Smooth muscle cell (in vitro differentiated cells): ENCODE measurements at regions not wholly inside any gene's neighbourhood (a gene's known extent, or its start where the extent isn't known, plus 50 kb on each side); places are given as distances from the start of the nearest gene placed in this dataset.
"Not testable (repeated sequence)": the region's sequence is repeated elsewhere in the genome, so short reads cannot be mapped to it uniquely, and the experiment has no call there.

Source experiments
- DNase-seq: peaks from one replicate; lab custom pipeline; 2025; ENCODE audit not compliant: unreplicated experiment; lab: John Stamatoyannopoulos, UW
- H2AFZ ChIP-seq: fragments of 200-600 bp; sonication (generic); 2 replicates; pipeline ENCODE4 v1.6.0; 2016; ENCODE audit warnings: antibody characterized with exemption, low read depth, mild to moderate bottlenecking
- H3F3A ChIP-seq: fragments of 200-600 bp; sonication (generic); 2 replicates; pipeline ENCODE4 v1.6.0; 2017; ENCODE audit warnings: antibody characterized with exemption, low read depth
- H3K27ac ChIP-seq: fragments of 200-600 bp; sonication (generic); 2 replicates; pipeline ENCODE4 v1.5.1; 2016; ENCODE audit warnings: low read depth, mild to moderate bottlenecking
- H3K27me3 ChIP-seq: fragments of 200-600 bp; sonication (generic); 2 replicates; pipeline ENCODE4 v1.6.1; 2016; ENCODE audit warnings: low read depth, mild to moderate bottlenecking
- H3K36me3 ChIP-seq: fragments of 200-600 bp; sonication (generic); 2 replicates; pipeline ENCODE4 v1.5.1; 2016; ENCODE audit warnings: low read depth
- H3K4me1 ChIP-seq: fragments of 200-600 bp; sonication (generic); 2 replicates; pipeline ENCODE4 v1.5.1; 2016; ENCODE audit warnings: low read depth
- H3K4me2 ChIP-seq: fragments of 200-600 bp; sonication (generic); 2 replicates; pipeline ENCODE4 v1.6.0; 2016; ENCODE audit warnings: mild to moderate bottlenecking
- H3K4me3 ChIP-seq: fragments of 200-600 bp; sonication (generic); 2 replicates; pipeline ENCODE4 v1.5.1; 2016; ENCODE audit warnings: mild to moderate bottlenecking
- H3K79me2 ChIP-seq: fragments of 200-600 bp; sonication (generic); 2 replicates; pipeline ENCODE4 v1.6.0; 2016; ENCODE audit warnings: low read depth, mild to moderate bottlenecking
- H3K9ac ChIP-seq: fragments of 200-600 bp; sonication (generic); 2 replicates; pipeline ENCODE4 v1.6.0; 2016; ENCODE audit warnings: low read depth
- H3K9me3 ChIP-seq: fragments of 200-600 bp; sonication (generic); replicated peaks from 2 replicates; pipeline ENCODE4 v1.5.1; 2016; ENCODE audit warnings: low read depth
- H4K20me1 ChIP-seq: fragments of 200-600 bp; sonication (generic); 2 replicates; pipeline ENCODE4 v1.6.0; 2016; ENCODE audit warnings: low read depth
- WGBS: methylation state at CpG from one replicate; pipeline ENCODE4 v1.1.7; 2016; ENCODE audit warnings: low lambda C conversion rate; 5-methylcytosine and 5-hydroxymethylcytosine counted together
- TF ChIP-seq, protein P1 (sequence below): fragments of 200-600 bp; sonication (generic); IDR thresholded peaks from 2 replicates; pipeline ENCODE4 v1.5.1; 2017; ENCODE audit warnings: borderline replicate concordance, mild to moderate bottlenecking, antibody characterized with exemption; ENCODE audit not compliant: insufficient read depth, poor library complexity, severe bottlenecking

- Histone ChIP-seq H3F3A (peaks cover 8% of the 10 kb centered on the region), H3K4me1 (peaks cover 18% of the 10 kb centered on the region), H3K79me2 (no peaks in the 10 kb centered on the region), H3K4me3 (no peak overlapping the region), H3K4me2 (peak overlapping the region; percentile 70), H2AFZ (peak overlapping the region; percentile 16), H3K9ac (peak overlapping the region; percentile 61), H3K36me3 (no peaks in the 10 kb centered on the region), H4K20me1 (no peaks in the 10 kb centered on the region), H3K9me3 (no peaks in the 10 kb centered on the region), H3K27ac (peak overlapping the region; percentile 91), H3K27me3 (no peaks in the 10 kb centered on the region)
- TF ChIP-seq, protein P1, sequence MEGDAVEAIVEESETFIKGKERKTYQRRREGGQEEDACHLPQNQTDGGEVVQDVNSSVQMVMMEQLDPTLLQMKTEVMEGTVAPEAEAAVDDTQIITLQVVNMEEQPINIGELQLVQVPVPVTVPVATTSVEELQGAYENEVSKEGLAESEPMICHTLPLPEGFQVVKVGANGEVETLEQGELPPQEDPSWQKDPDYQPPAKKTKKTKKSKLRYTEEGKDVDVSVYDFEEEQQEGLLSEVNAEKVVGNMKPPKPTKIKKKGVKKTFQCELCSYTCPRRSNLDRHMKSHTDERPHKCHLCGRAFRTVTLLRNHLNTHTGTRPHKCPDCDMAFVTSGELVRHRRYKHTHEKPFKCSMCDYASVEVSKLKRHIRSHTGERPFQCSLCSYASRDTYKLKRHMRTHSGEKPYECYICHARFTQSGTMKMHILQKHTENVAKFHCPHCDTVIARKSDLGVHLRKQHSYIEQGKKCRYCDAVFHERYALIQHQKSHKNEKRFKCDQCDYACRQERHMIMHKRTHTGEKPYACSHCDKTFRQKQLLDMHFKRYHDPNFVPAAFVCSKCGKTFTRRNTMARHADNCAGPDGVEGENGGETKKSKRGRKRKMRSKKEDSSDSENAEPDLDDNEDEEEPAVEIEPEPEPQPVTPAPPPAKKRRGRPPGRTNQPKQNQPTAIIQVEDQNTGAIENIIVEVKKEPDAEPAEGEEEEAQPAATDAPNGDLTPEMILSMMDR: no peak
- DNase-seq: peak; percentile 27
- 18% methylated on average over 5 of the region's 5 CpGs for WGBS
Measured at GRCh38 chr6:125377621-125378020, 75.9 kb upstream of the HDDC2 start.

GRCh38 chr6:125379174-125379573 lies 77.4 kb upstream of the HDDC2 start:
- TF ChIP-seq, protein P1: no peak
- H3K27me3 ChIP-seq: no peaks in the 10 kb centered on the region
- no peaks in the 10 kb centered on the region for H4K20me1 ChIP-seq
- H3K4me1 ChIP-seq: peaks cover 18% of the 10 kb centered on the region
- no peaks in the 10 kb centered on the region for H3K79me2 ChIP-seq
- peak overlapping the region; percentile 91 for H3K27ac ChIP-seq
- H3K36me3 ChIP-seq: no peaks in the 10 kb centered on the region
- peak overlapping the region; percentile 33 for H2AFZ ChIP-seq
- DNase-seq: no peak
- H3K4me2 ChIP-seq: peak overlapping the region; percentile 70
- H3K9me3 ChIP-seq: no peaks in the 10 kb centered on the region
- H3K9ac ChIP-seq: no peak overlapping the region
- peaks cover 8% of the 10 kb centered on the region for H3F3A ChIP-seq
- no peak overlapping the region for H3K4me3 ChIP-seq
- 54% methylated on average over 4 of the region's 4 CpGs for WGBS

DNA sequence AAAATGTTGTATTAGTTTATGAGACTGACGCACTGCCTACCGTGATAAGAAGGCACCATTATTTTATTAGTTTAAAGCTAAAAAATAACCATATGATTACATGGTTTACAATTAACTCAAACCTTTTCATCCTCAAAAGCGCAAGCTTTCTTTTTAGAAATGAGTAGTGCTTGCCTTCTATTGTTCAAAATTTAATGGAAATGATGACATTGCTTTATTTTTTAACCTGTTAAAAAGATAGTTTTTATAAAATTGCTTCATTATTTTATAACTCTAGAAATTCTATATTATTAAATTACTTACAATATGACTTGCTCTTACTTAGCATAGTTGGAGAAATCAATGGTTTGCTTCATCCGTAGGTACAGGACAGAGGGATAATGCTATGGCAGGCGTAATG lies 78.7 kb upstream of the HDDC2 start:
- H3F3A ChIP-seq: peaks cover 8% of the 10 kb centered on the region
- no peaks in the 10 kb centered on the region for H3K79me2 ChIP-seq
- no peak for DNase-seq
- no peaks in the 10 kb centered on the region for H3K36me3 ChIP-seq
- H3K4me2 ChIP-seq: no peak overlapping the region
- no peaks in the 10 kb centered on the region for H4K20me1 ChIP-seq
- H3K27me3 ChIP-seq: no peaks in the 10 kb centered on the region
- TF ChIP-seq, protein P1: no peak
- H2AFZ ChIP-seq: no peak overlapping the region
- H3K9ac ChIP-seq: no peak overlapping the region
- WGBS: 97% methylated on average over 5 of the region's 5 CpGs
- H3K4me3 ChIP-seq: no peak overlapping the region
- no peaks in the 10 kb centered on the region for H3K9me3 ChIP-seq
- H3K27ac ChIP-seq: no peak overlapping the region
- peaks cover 13% of the 10 kb centered on the region for H3K4me1 ChIP-seq

DNA sequence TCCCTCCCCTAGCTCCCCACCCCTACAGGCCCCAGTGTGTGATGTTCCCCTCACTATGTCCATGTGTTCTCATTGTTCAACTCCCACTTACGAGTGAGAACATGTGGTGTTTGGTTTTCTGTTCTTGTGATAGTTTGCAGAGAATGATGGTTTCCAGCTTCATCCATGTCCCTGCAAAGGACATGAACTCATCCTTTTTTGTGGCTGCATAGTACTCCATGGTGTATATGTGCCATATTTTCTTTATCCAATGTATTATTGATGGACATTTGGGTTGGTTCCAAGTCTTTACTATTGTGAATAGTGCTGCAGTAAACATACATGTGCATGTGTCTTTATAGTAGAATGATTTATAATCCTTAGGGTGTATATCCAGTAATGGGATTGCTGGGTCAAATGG lies 84.6 kb upstream of the HDDC2 start:
- not testable (repeated sequence) for H2AFZ ChIP-seq, H4K20me1 ChIP-seq, H3K4me3 ChIP-seq, DNase-seq, H3K79me2 ChIP-seq, H3K4me1 ChIP-seq, H3K27ac ChIP-seq, H3K4me2 ChIP-seq, H3K9me3 ChIP-seq, H3K9ac ChIP-seq, H3K36me3 ChIP-seq, H3F3A ChIP-seq, H3K27me3 ChIP-seq
- WGBS: 93% methylated on average over 1 of the region's 1 CpG
